Mesothelial cell of epicardium (in vitro differentiated cells): ENCODE measurements at regions not wholly inside any gene's neighbourhood (a gene's known extent, or its start where the extent isn't known, plus 50 kb on each side); places are given as distances from the start of the nearest gene placed in this dataset.

ENCODE experiments used
- DNase-seq, 2 experiments: peaks; one replicate each; pipeline ENCODE4 v3.0.0; 2021; ENCODE audit warnings: low spot score in 2 of 2; ENCODE audit not compliant: unreplicated experiment in 2 of 2
- H3K27ac Mint-ChIP-seq: 2 replicates; pipeline ENCODE4 v1.8.0; 2021; ENCODE audit warnings: mixed read lengths
- H3K27me3 Mint-ChIP-seq: 2 replicates; pipeline ENCODE4 v1.8.0; 2021; ENCODE audit warnings: low read depth, mixed read lengths
- H3K36me3 Mint-ChIP-seq: 2 replicates; pipeline ENCODE4 v1.8.0; 2021; ENCODE audit warnings: mixed read lengths
- H3K4me1 Mint-ChIP-seq: 2 replicates; pipeline ENCODE4 v1.8.0; 2021; ENCODE audit warnings: mixed read lengths
- H3K4me3 Mint-ChIP-seq: 2 replicates; pipeline ENCODE4 v1.8.0; 2021; ENCODE audit warnings: mild to moderate bottlenecking, moderate library complexity, mixed read lengths
- H3K9me3 Mint-ChIP-seq: 2 replicates; pipeline ENCODE4 v1.8.0; 2021; ENCODE audit warnings: mixed read lengths
- TF ChIP-seq, protein P1 (sequence below): fragments of 200-600 bp; sonication (generic); IDR thresholded peaks from one replicate; pipeline ENCODE4 v1.5.0; 2021; ENCODE audit warnings: antibody characterized with exemption; ENCODE audit not compliant: unreplicated experiment

DNA sequence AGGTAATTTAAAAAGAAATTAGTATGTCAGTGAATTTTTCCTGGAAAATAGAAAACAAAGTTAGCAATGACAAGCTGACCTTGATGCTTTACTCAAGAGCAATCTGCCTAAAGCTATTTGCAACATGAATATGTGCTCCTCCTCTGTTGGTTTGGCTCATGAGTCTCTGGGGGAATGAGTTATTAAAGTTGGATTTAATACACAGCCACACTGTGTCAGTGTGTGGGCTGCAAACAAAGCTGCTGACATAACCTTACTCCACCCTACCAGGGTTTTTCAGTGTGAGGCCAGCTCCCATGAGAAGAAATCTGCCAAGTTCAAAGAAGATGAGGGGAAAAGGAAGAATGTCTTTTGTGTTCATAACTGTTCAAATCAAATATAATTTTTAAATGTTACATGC is 280.5 kb downstream of the TLL1 start:
- Mint-ChIP-seq H3K36me3 (no peaks in the 10 kb centered on the region), H3K4me1 (peaks cover 4% of the 10 kb centered on the region), H3K27ac (no peak overlapping the region), H3K27me3 (no peaks in the 10 kb centered on the region), H3K4me3 (no peak overlapping the region), H3K9me3 (peaks cover 16% of the 10 kb centered on the region)
- no peak for DNase-seq
- TF ChIP-seq, protein P1, sequence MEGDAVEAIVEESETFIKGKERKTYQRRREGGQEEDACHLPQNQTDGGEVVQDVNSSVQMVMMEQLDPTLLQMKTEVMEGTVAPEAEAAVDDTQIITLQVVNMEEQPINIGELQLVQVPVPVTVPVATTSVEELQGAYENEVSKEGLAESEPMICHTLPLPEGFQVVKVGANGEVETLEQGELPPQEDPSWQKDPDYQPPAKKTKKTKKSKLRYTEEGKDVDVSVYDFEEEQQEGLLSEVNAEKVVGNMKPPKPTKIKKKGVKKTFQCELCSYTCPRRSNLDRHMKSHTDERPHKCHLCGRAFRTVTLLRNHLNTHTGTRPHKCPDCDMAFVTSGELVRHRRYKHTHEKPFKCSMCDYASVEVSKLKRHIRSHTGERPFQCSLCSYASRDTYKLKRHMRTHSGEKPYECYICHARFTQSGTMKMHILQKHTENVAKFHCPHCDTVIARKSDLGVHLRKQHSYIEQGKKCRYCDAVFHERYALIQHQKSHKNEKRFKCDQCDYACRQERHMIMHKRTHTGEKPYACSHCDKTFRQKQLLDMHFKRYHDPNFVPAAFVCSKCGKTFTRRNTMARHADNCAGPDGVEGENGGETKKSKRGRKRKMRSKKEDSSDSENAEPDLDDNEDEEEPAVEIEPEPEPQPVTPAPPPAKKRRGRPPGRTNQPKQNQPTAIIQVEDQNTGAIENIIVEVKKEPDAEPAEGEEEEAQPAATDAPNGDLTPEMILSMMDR: no peak

DNA sequence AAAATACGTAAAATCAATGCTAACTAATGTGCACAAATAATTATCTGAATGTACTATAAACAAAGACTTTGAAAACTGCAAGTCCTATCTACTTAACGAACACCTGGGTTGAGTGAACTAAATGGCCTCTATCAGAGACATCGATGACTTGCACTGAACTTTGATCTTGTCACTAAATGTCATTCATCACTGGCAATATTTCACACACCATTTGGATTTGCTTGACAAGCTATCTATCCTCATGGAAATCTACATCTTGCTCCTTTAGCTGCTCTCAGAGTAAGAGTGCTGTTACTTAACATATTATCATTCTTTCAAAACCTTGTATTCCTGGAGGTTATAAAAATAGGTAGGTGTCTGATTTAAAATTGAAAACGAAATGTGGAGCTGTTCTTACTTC is 289.3 kb downstream of the TLL1 start:
- H3K27me3 Mint-ChIP-seq: peaks cover 7% of the 10 kb centered on the region
- TF ChIP-seq, protein P1: no peak
- no peaks in the 10 kb centered on the region for H3K36me3 Mint-ChIP-seq
- H3K9me3 Mint-ChIP-seq: no peaks in the 10 kb centered on the region
- H3K27ac Mint-ChIP-seq: no peak overlapping the region
- H3K4me1 Mint-ChIP-seq: peaks cover 2% of the 10 kb centered on the region
- no peak overlapping the region for H3K4me3 Mint-ChIP-seq
- no peak for DNase-seq

DNA sequence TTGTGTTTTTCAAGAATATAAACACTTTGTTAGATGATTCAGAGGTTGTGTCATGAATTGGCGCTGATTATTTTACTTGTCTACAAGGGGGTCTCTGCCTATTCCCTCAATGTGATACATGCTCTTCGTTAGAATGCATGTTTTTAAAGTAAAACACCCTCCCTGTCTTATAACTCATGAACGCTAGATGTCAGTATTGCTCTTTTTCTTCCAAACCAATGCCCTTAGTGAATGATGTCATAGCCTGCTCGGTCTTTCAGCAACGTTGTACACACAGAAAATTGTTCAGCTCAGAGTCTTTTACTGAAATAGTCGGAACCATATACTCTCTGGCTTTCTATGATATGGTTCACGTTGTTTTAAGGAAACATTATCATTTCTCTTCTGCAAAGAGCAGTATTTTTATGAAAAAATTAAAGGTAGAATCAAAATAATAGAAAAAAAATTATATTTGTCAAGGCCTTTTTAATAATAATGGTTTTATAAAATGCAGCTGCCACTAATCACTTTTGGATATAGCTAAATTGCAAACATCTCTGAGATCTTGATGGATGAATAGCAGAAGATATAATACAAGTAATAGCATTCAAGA is 292.9 kb downstream of the TLL1 start:
- Mint-ChIP-seq H3K36me3 (no peaks in the 10 kb centered on the region), H3K9me3 (peaks cover 3% of the 10 kb centered on the region), H3K27ac (no peak overlapping the region), H3K4me1 (peaks cover 2% of the 10 kb centered on the region), H3K27me3 (peaks cover 7% of the 10 kb centered on the region), H3K4me3 (no peak overlapping the region)
- DNase-seq: no peak
- TF ChIP-seq, protein P1: peak; percentile 79

DNA sequence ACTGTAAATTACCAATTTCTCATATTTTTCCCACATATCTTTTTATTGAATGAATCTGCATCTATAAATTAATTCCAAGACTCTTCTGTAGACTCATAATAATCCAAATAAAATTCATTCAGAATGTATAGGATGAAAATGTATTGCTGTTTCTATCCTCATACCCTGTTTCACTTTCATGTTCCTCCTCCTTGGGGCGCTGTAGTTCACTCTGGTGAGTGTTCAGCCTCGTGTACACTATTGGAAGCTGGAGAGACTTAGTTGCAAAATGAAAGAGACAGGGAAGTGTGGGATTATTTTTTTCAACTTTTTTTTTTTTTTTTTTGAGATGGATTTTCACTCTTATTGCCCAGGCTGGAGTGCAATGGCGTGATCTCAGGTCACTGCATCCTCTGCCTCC is 296.1 kb downstream of the TLL1 start:
- no peak for DNase-seq
- Mint-ChIP-seq H3K4me1 (peaks cover 7% of the 10 kb centered on the region), H3K27me3 (peaks cover 4% of the 10 kb centered on the region), H3K27ac (no peak overlapping the region), H3K9me3 (peaks cover 12% of the 10 kb centered on the region), H3K4me3 (no peak overlapping the region), H3K36me3 (peaks cover 3% of the 10 kb centered on the region)
- TF ChIP-seq, protein P1: no peak

DNA sequence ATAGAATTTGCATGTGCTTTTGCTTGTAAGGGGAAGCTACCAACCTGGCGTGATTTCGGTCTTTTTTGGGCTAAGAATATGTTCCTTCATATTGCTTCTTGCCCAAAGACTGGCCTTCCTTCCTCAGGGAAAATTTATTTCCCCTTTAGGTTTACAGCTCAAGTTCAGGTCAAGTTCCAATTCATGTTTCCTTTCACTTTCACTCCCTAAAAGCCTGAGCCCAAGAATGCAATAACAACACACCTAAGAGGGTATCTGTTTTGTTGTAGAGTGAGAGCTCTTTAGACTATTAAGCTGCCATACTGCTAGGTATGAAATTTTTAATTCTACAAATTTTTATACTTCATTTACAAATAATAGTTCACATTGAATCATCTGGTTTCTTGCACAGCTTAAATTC is 299.6 kb downstream of the TLL1 start:
- Mint-ChIP-seq H3K4me3 (no peak overlapping the region), H3K9me3 (peaks cover 12% of the 10 kb centered on the region), H3K27ac (no peak overlapping the region), H3K27me3 (no peaks in the 10 kb centered on the region), H3K4me1 (peaks cover 34% of the 10 kb centered on the region), H3K36me3 (peaks cover 3% of the 10 kb centered on the region)
- TF ChIP-seq, protein P1: no peak
- DNase-seq: no peak
